Heart right ventricle (tissue), 16 donors: ENCODE measurements at regions not wholly inside any gene's neighbourhood (a gene's known extent, or its start where the extent isn't known, plus 50 kb on each side); places are given as distances from the start of the nearest gene placed in this dataset.

ENCODE experiments used
- ATAC-seq, 8 donors: fragments of 200-7000 bp; cut with Tn5 transposase; one replicate each; pipeline ENCODE4 v1.9.1; 2020; ENCODE audit warnings: mild to moderate bottlenecking in 8 of 8, moderate library complexity in 8 of 8, moderate number of reproducible peaks in 1 of 8
- DNase-seq, 2 donors: peaks; one replicate each; pipeline ENCODE4 v3.0.0-alpha.2; 2020
- H3K27ac ChIP-seq, 10 donors: fragments of 200-600 bp; sonication (generic) in 2 of 10; one replicate each; pipeline versions ENCODE4 v1.5.0 to v1.8.0; 2020 to 2022; ENCODE audit warnings: mild to moderate bottlenecking in 3 of 10
- H3K27me3 ChIP-seq, 7 donors: fragments of 200-600 bp; one replicate each; pipeline ENCODE4 v1.8.0; 2021 to 2022; ENCODE audit warnings: mild to moderate bottlenecking in 2 of 7
- H3K36me3 ChIP-seq, 9 donors: fragments of 200-600 bp; sonication (generic) in 1 of 9; one replicate each; pipeline versions ENCODE4 v1.5.0 to v1.8.0; 2020 to 2022; ENCODE audit warnings: mild to moderate bottlenecking in 2 of 9
- H3K4me1 ChIP-seq, 9 donors: fragments of 200-600 bp; sonication (generic) in 1 of 9; one replicate each; pipeline versions ENCODE4 v1.5.0 to v1.8.0; 2020 to 2022; ENCODE audit warnings: mild to moderate bottlenecking in 4 of 9
- H3K4me3 ChIP-seq, 10 donors: fragments of 200-600 bp; sonication (generic) in 2 of 10; one replicate each; pipeline versions ENCODE4 v1.5.0 to v1.8.0; 2020 to 2022; ENCODE audit warnings: mild to moderate bottlenecking in 7 of 10, moderate library complexity in 2 of 10
- H3K9me3 ChIP-seq, 11 donors: fragments of 200-600 bp in 10 of 11; sonication (generic) in 2 of 11; one replicate each; pipeline versions ENCODE4 v1.5.0 to v1.8.0; 2013 to 2022; ENCODE audit warnings: mild to moderate bottlenecking in 2 of 11, control low read depth in 1 of 11, moderate library complexity in 1 of 11
- CTCF ChIP-seq, 9 donors: fragments of 200-600 bp; sonication (generic) in 2 of 9; IDR thresholded peaks; one replicate each; pipeline versions ENCODE4 v1.5.0 to v1.8.0; 2021 to 2022; ENCODE audit warnings: antibody characterized with exemption in 9 of 9, mild to moderate bottlenecking in 5 of 9, moderate library complexity in 1 of 9
- WGBS, 2 donors: extraction: QIAGEN DNeasy Blood & Tissue Kit; methylation state at CpG; one replicate each; pipeline ENCODE4 v1.1.7; 2013; ENCODE audit warnings: inconsistent platforms in 1 of 2; 5-methylcytosine and 5-hydroxymethylcytosine counted together
- intact Hi-C, 10 donors: fragments of 100-400 bp; cut with DNase I; formaldehyde crosslinking; loops; one replicate each; pipeline versions ENCODE4 v1.11.1 to v1.14.2; 2022
- donor health status: Arrhythmogenic right ventricular cardiomyopathy.
- donor health status: ischemic (EF 13 %, LVEDD 7.1; RV severe dilation, severe dysfunction).
- donor health status: healthy with polysubstance abuse.
- donor health status: DM: no; HTN: yes; CAD: no.
- donor health status: DM: no; HTN: no; CAD: no.
- donor health status: ischemic (EF 25% LVEDD 6.9; RV normal size, moderate dysfunction).
- donor health status: ischemic (EF 25% LVEDD 5.7; RV mildly dilated, moderate dysfunction).
- donor health status: healthy.
- donor health status: DM: yes; HTN: yes; CAD: no.
- donor health status: Ischemic cardiomyopathy.
- donor health status: ischemic (EF 35%, LVEDD 5.7; RV mildly dilated, moderate dysfunction).
- donor health status: nonischemic (EF 11% LVEDD 7.7; RV severe dilation, severe dysfunction).
- donor health status: DM: yes; HTN: yes; CAD: no.
- donor health status: PGD.
- donor health status: ischemic (EF 29% LVEDD 5.4; RV normal size, mild dysfunction).
- donor health status: nonischemic (EF 23%, LVEDD 6.1; RV moderate dilation, normal function).

DNA sequence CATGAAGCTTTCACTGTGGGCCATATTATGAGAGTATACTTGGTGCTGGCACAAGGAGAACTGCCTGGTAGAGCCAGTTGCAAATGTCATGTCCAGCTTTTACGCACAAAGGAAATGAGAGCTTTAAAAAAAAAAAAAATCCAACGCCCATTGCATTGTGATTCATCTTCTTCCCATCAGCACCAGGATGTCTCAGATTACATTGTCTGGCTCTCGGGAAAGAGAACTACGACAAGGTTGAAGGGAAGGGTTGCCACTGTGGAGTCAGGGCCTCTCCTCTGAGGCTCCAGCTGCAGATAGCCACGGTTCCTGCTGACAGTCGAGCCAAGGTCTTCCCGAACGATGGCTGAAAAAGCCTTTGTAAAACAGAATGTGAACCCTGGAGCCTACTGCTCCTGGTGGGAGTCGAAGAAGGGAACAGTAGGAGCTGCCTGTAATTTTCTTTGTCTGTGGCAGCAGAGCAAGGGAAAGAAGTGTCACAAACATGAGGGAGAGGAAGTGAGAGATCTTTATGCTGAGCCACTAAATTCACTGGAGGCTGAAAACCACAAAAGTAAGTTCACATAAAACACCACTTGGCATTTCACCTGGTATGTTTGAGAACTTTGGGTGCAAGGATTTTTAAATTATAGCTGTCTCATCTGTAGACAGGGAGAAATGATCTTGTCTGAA, 704.7 kb downstream of the DIAPH3 start:
- no peaks in the 10 kb centered on the region for H3K27me3 ChIP-seq
- no peak for TF ChIP-seq CTCF (IDR thresholded peaks at IDR 0.05)
- no peaks in the 10 kb centered on the region for H3K9me3 ChIP-seq
- no peaks in the 10 kb centered on the region for H3K36me3 ChIP-seq
- DNase-seq (peak; percentile 19 to 29), ATAC-seq (peak; percentile 68 to 94 (median 88))
- no peak overlapping the region for H3K4me3 ChIP-seq
- intact Hi-C loops: loop anchor here in 1 of 10 donors (10.0 kb wide), 1 partner anchor 216 kb away; no protein-coding TSS in a partner anchor
- 36 to 43% methylated on average over 9 of the region's 9 CpGs for WGBS, 2 donors
- peak overlapping the region; percentile 44 to 84 (median 74) for H3K27ac ChIP-seq
- H3K4me1 ChIP-seq: peaks cover 0 to 20% (median 13%) of the 10 kb centered on the region in 9 donors

DNA sequence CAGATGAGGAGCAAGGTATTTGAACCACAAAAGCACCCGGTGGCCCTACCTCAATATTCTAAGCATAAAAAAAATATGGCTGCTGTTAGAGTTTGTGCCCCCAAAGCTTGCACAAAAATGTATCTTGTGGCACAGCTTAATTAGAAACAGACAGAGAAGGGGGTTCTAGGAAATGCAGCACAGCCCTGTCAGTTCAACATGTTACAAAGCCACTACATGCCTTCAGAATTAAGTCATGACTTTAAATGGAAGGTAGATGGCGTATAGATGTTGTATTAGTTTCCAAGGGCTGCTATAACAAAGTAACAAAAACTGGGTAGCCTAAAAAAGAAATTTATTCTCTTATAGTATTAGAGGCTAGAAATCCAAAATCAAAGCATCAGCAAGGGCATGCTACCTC, 703.8 kb downstream of the DIAPH3 start:
- no peak for DNase-seq
- no peak overlapping the region for H3K4me3 ChIP-seq
- intact Hi-C loops: loop anchor here in 1 of 10 donors (10.0 kb wide), 1 partner anchor 215 kb away; no protein-coding TSS in a partner anchor
- H3K27ac ChIP-seq: peak overlapping the region in 7 of 10 donors; percentile 72 to 84 (median 79)
- H3K9me3 ChIP-seq: no peaks in the 10 kb centered on the region
- 93 to 95% methylated on average over 2 of the region's 2 CpGs for WGBS, 2 donors
- peaks cover 0 to 20% (median 13%) of the 10 kb centered on the region in 9 donors for H3K4me1 ChIP-seq
- no peaks in the 10 kb centered on the region for H3K27me3 ChIP-seq
- no peak for TF ChIP-seq CTCF (IDR thresholded peaks at IDR 0.05)
- ATAC-seq: no peak
- no peaks in the 10 kb centered on the region for H3K36me3 ChIP-seq

- ATAC-seq: peak in 7 of 8 donors; percentile 21 to 76 (median 61)
- H3K27ac ChIP-seq: peak overlapping the region in 6 of 10 donors; percentile 12 to 75 (median 40)
Measured at GRCh38 chr13:59461411-59461810, 702.3 kb downstream of the DIAPH3 start.

GRCh38 chr13:59463023-59463422, 700.7 kb downstream of the DIAPH3 start:
- DNase-seq (no peak), ATAC-seq (no peak)
- TF ChIP-seq CTCF (IDR thresholded peaks at IDR 0.05): no peak
- Histone ChIP-seq H3K9me3 (no peaks in the 10 kb centered on the region), H3K4me3 (no peak overlapping the region), H3K27me3 (no peaks in the 10 kb centered on the region), H3K27ac (no peak overlapping the region), H3K4me1 (peaks cover 0 to 20% (median 13%) of the 10 kb centered on the region in 9 donors), H3K36me3 (no peaks in the 10 kb centered on the region)
- WGBS, 2 donors: 99 to 100% methylated on average over 3 of the region's 3 CpGs
- intact Hi-C loops: no loop called here

More at GRCh38 chr13:59461411-59461810, 702.3 kb downstream of the DIAPH3 start:
- Histone ChIP-seq H3K36me3 (no peaks in the 10 kb centered on the region), H3K4me1 (peaks cover 0 to 20% (median 13%) of the 10 kb centered on the region in 9 donors), H3K27me3 (no peaks in the 10 kb centered on the region), H3K4me3 (no peak overlapping the region), H3K9me3 (no peaks in the 10 kb centered on the region)
- 70 to 77% methylated on average over 3 of the region's 3 CpGs for WGBS, 2 donors
- intact Hi-C loops: no loop called here
- no peak for TF ChIP-seq CTCF (IDR thresholded peaks at IDR 0.05)
- no peak for DNase-seq
